ENCODE measurements at regions not wholly inside any gene's neighbourhood (a gene's known extent, or its start where the extent isn't known, plus 50 kb on each side); places are given as distances from the start of the nearest gene placed in this dataset.

DNA sequence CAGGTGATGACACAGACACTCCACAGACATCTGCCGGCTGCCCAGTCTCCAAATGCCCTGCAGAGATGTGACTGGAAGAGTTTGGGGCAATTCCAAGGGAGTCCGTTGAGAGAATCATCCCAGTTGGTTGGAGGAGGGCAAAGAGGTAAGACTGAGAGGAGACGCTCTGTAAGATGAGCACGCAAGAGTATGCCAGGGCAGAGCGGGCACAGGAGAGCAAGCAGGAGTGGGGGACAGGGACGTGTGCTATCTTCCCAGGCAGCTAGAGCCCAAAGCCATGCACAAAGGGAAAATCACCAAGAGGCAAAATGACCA is 156.3 kb upstream of the TSHZ3 start:
- Histone ChIP-seq H3K27ac (ENCODE audit: low read length) (no peak overlapping the region), H2AFZ (ENCODE audit: low read depth, low read length) (no peak overlapping the region), H3K4me2 (ENCODE audit: low read length) (no peak overlapping the region), H3K79me2 (ENCODE audit: low read length) (no peaks in the 10 kb centered on the region), H3K4me1 (ENCODE audit: low read length) (no peaks in the 10 kb centered on the region), H3K9ac (ENCODE audit: low read length) (no peak overlapping the region), H3K9me3 (ENCODE audit: insufficient read depth, low read length) (no peaks in the 10 kb centered on the region), H4K20me1 (ENCODE audit: insufficient read depth, low read length) (no peaks in the 10 kb centered on the region), H3K36me3 (replicated peaks; ENCODE audit: low read depth, low read length) (no peaks in the 10 kb centered on the region), H3K27me3 (ENCODE audit: low read depth, low read length) (no peaks in the 10 kb centered on the region), H3K4me3 (ENCODE audit: low read length) (no peak overlapping the region)
- TF ChIP-seq, protein P1, sequence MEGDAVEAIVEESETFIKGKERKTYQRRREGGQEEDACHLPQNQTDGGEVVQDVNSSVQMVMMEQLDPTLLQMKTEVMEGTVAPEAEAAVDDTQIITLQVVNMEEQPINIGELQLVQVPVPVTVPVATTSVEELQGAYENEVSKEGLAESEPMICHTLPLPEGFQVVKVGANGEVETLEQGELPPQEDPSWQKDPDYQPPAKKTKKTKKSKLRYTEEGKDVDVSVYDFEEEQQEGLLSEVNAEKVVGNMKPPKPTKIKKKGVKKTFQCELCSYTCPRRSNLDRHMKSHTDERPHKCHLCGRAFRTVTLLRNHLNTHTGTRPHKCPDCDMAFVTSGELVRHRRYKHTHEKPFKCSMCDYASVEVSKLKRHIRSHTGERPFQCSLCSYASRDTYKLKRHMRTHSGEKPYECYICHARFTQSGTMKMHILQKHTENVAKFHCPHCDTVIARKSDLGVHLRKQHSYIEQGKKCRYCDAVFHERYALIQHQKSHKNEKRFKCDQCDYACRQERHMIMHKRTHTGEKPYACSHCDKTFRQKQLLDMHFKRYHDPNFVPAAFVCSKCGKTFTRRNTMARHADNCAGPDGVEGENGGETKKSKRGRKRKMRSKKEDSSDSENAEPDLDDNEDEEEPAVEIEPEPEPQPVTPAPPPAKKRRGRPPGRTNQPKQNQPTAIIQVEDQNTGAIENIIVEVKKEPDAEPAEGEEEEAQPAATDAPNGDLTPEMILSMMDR (IDR thresholded peaks at IDR 0.05; ENCODE audit: low read depth, low read length) = no peak
- TF ChIP-seq EZH2phosphoT487 (IDR thresholded peaks at IDR 0.05; ENCODE audit: low read depth) = no peak

DNA sequence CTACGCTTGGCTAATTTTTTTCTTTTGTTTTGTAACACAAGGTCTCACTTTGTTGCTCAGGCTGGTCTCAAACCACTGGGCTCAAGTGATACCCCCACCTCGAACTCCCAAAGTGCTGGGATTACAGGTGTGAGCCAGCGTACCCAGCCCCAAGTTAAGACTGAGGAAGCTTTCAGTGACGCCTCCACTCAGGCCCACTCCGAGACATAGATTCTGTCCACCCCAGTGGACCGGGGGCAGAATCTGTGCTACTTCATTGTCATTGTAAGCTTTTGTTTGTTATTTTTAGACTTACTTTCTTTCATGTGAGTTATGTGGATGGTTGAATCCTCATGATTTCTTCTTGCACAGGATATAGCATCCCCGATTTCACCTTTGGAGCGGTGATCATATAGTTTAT is 156.9 kb upstream of the TSHZ3 start:
- Histone ChIP-seq H3K4me3 (ENCODE audit: low read length) (no peak overlapping the region), H3K9me3 (ENCODE audit: insufficient read depth, low read length) (no peaks in the 10 kb centered on the region), H4K20me1 (ENCODE audit: insufficient read depth, low read length) (no peaks in the 10 kb centered on the region), H3K79me2 (ENCODE audit: low read length) (no peaks in the 10 kb centered on the region), H3K4me1 (ENCODE audit: low read length) (no peaks in the 10 kb centered on the region), H3K27me3 (ENCODE audit: low read depth, low read length) (no peaks in the 10 kb centered on the region), H3K36me3 (replicated peaks; ENCODE audit: low read depth, low read length) (no peaks in the 10 kb centered on the region), H3K9ac (ENCODE audit: low read length) (no peak overlapping the region), H3K27ac (ENCODE audit: low read length) (no peak overlapping the region), H3K4me2 (ENCODE audit: low read length) (no peak overlapping the region), H2AFZ (ENCODE audit: low read depth, low read length) (no peak overlapping the region)
- TF ChIP-seq EZH2phosphoT487 (IDR thresholded peaks at IDR 0.05; ENCODE audit: low read depth) = no peak
- TF ChIP-seq, protein P1 (IDR thresholded peaks at IDR 0.05; ENCODE audit: low read depth, low read length) = no peak

DNA sequence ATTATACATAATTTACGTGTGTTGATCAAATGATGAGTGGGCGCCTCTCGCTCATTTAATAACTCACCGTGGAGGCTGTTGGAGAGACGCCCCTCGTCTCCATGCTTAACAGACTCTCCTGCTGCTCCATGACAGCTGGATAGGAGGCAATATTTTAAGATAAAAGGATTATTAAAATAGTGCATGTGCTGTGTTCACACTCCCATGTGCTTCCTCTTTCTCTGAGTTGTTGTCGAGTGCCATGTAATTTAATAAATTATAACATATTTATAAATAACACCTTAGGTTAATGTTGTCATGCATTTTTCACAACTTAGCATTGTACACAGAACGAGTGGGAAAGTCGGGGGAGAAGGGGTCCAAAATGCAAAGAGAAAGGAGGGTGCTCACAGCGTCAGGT is 161.4 kb upstream of the TSHZ3 start:
- H2AFZ ChIP-seq (ENCODE audit: low read depth, low read length) = no peak overlapping the region
- no peak overlapping the region for H3K4me3 ChIP-seq (ENCODE audit: low read length)
- TF ChIP-seq EZH2phosphoT487 (IDR thresholded peaks at IDR 0.05; ENCODE audit: low read depth) = no peak
- TF ChIP-seq, protein P1 (IDR thresholded peaks at IDR 0.05; ENCODE audit: low read depth, low read length) = no peak
- H3K36me3 ChIP-seq (replicated peaks; ENCODE audit: low read depth, low read length) = no peaks in the 10 kb centered on the region
- no peaks in the 10 kb centered on the region for H3K79me2 ChIP-seq (ENCODE audit: low read length)
- no peak overlapping the region for H3K9ac ChIP-seq (ENCODE audit: low read length)
- no peak overlapping the region for H3K27ac ChIP-seq (ENCODE audit: low read length)
- no peaks in the 10 kb centered on the region for H4K20me1 ChIP-seq (ENCODE audit: insufficient read depth, low read length)
- H3K4me1 ChIP-seq (ENCODE audit: low read length) = no peaks in the 10 kb centered on the region
- H3K27me3 ChIP-seq (ENCODE audit: low read depth, low read length) = no peaks in the 10 kb centered on the region
- 0 out of 2 replicates have a peak, but pooled peaks cover 4% of the 10 kb centered on the region for H3K9me3 ChIP-seq (ENCODE audit: insufficient read depth, low read length)
- H3K4me2 ChIP-seq (ENCODE audit: low read length) = no peak overlapping the region

DNA sequence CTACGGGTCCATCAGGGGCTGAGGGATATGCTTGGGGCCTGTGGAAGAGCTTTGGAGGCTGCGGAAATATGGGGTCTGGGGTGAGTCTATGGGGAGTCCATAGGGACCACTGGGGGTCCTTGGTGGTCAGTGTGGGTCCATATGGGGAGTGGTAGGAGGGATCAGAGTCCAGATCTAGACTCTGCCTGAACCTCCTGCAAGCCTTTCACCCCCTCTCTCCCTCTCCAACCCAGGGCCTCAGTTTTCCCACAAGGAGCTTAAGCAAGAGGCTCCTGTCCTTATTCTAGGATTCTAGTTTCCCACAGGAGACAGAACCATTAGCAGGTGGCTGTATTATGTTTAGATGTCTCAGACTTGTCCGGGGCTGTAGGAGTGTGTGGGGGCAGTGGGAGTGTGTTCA is 161.9 kb upstream of the TSHZ3 start:
- Histone ChIP-seq H3K36me3 (replicated peaks; ENCODE audit: low read depth, low read length) (no peaks in the 10 kb centered on the region), H3K9ac (ENCODE audit: low read length) (no peak overlapping the region), H3K9me3 (ENCODE audit: insufficient read depth, low read length) (0 out of 2 replicates have a peak, but pooled peaks cover 4% of the 10 kb centered on the region), H3K79me2 (ENCODE audit: low read length) (no peaks in the 10 kb centered on the region), H3K4me3 (ENCODE audit: low read length) (no peak overlapping the region), H2AFZ (ENCODE audit: low read depth, low read length) (no peak overlapping the region), H3K4me1 (ENCODE audit: low read length) (no peaks in the 10 kb centered on the region), H3K4me2 (ENCODE audit: low read length) (no peak overlapping the region), H3K27ac (ENCODE audit: low read length) (no peak overlapping the region), H4K20me1 (ENCODE audit: insufficient read depth, low read length) (no peaks in the 10 kb centered on the region), H3K27me3 (ENCODE audit: low read depth, low read length) (no peaks in the 10 kb centered on the region)
- TF ChIP-seq, protein P1 (IDR thresholded peaks at IDR 0.05; ENCODE audit: low read depth, low read length) = no peak
- no peak for TF ChIP-seq EZH2phosphoT487 (IDR thresholded peaks at IDR 0.05; ENCODE audit: low read depth)

Data from OCI-LY3 (cell line).